RWPE2 (cell line): ENCODE measurements at regions not wholly inside any gene's neighbourhood (a gene's known extent, or its start where the extent isn't known, plus 50 kb on each side); places are given as distances from the start of the nearest gene placed in this dataset.

Source experiments
- ATAC-seq: fragments of 200-7000 bp; cut with Tn5 transposase; 3 replicates; pipeline ENCODE4 v1.9.1; 2021; ENCODE audit warnings: low read depth
- DNase-seq: peaks from one replicate; pipeline ENCODE4 v3.0.0-alpha.2; 2020; ENCODE audit warnings: low spot score
- H3K27ac ChIP-seq: fragments of 450-650 bp; 2 replicates; pipeline ENCODE4 v1.5.1; 2017; ENCODE audit warnings: mild to moderate bottlenecking; ENCODE audit not compliant: poor library complexity, severe bottlenecking
- H3K27me3 ChIP-seq: fragments of 250-450 bp; sonication (Bioruptor Pico); 2 replicates; pipeline ENCODE4 v1.5.1; 2021; ENCODE audit warnings: mild to moderate bottlenecking, moderate library complexity; ENCODE audit not compliant: insufficient read depth, poor library complexity, severe bottlenecking
- H3K36me3 ChIP-seq: fragments of 250-450 bp; sonication (Bioruptor Pico); 2 replicates; pipeline ENCODE4 v1.5.1; 2020; ENCODE audit warnings: low read depth, mild to moderate bottlenecking, moderate library complexity
- H3K4me1 ChIP-seq: fragments of 250-450 bp; sonication (Bioruptor Pico); 2 replicates; pipeline ENCODE4 v1.5.1; 2021; ENCODE audit warnings: mild to moderate bottlenecking, moderate library complexity; ENCODE audit not compliant: insufficient read depth, poor library complexity, severe bottlenecking
- H3K4me3 ChIP-seq: fragments of 250-450 bp; sonication (Bioruptor Pico); 2 replicates; pipeline ENCODE4 v1.5.1; 2021; ENCODE audit warnings: mild to moderate bottlenecking, moderate library complexity; ENCODE audit not compliant: severe bottlenecking
- H3K9me3 ChIP-seq: fragments of 250-450 bp; sonication (Bioruptor Pico); 2 replicates; pipeline ENCODE4 v1.5.1; 2021; ENCODE audit warnings: mild to moderate bottlenecking, moderate library complexity; ENCODE audit not compliant: severe bottlenecking
- CTCF ChIP-seq: fragments of 450-650 bp; IDR thresholded peaks from one replicate; pipeline ENCODE4 v1.5.1; 2017; ENCODE audit warnings: mild to moderate bottlenecking, moderate library complexity; ENCODE audit not compliant: poor library complexity, severe bottlenecking

- Histone ChIP-seq H3K36me3 (no peaks in the 10 kb centered on the region), H3K9me3 (no peaks in the 10 kb centered on the region), H3K27ac (no peak overlapping the region), H3K4me3 (no peak overlapping the region), H3K4me1 (peaks cover 14% of the 10 kb centered on the region), H3K27me3 (no peaks in the 10 kb centered on the region)
- TF ChIP-seq CTCF: no peak
- DNase-seq: no peak
- no peak for ATAC-seq
These were observed 137.2 kb downstream of the CYSLTR2 start for GRCh38 chr13:48790966-48791365.

GRCh38 chr13:48797127-48797526, 143.4 kb downstream of the CYSLTR2 start:
- ATAC-seq: no peak

GRCh38 chr13:48797761-48798160, 144.0 kb downstream of the CYSLTR2 start:
- no peaks in the 10 kb centered on the region for H3K4me1 ChIP-seq
- no peaks in the 10 kb centered on the region for H3K36me3 ChIP-seq
- ATAC-seq (no peak), DNase-seq (no peak)
- H3K4me3 ChIP-seq: no peak overlapping the region
- no peaks in the 10 kb centered on the region for H3K27me3 ChIP-seq
- no peak overlapping the region for H3K27ac ChIP-seq
- TF ChIP-seq CTCF: no peak
- H3K9me3 ChIP-seq: no peaks in the 10 kb centered on the region

More at GRCh38 chr13:48797127-48797526, 143.4 kb downstream of the CYSLTR2 start:
- Histone ChIP-seq H3K9me3 (no peaks in the 10 kb centered on the region), H3K4me3 (no peak overlapping the region), H3K27me3 (no peaks in the 10 kb centered on the region), H3K27ac (no peak overlapping the region), H3K36me3 (no peaks in the 10 kb centered on the region), H3K4me1 (peaks cover 3% of the 10 kb centered on the region)
- TF ChIP-seq CTCF: no peak
- DNase-seq: no peak

GRCh38 chr13:48798180-48798579, 144.5 kb downstream of the CYSLTR2 start:
- Histone ChIP-seq H3K4me3 (no peak overlapping the region), H3K27me3 (no peaks in the 10 kb centered on the region), H3K27ac (no peak overlapping the region), H3K4me1 (no peaks in the 10 kb centered on the region), H3K36me3 (no peaks in the 10 kb centered on the region), H3K9me3 (no peaks in the 10 kb centered on the region)
- TF ChIP-seq CTCF: no peak
- DNase-seq (no peak), ATAC-seq (no peak)

GRCh38 chr13:48801255-48801654, 147.5 kb downstream of the CYSLTR2 start:
- Histone ChIP-seq H3K27me3 (no peaks in the 10 kb centered on the region), H3K9me3 (no peaks in the 10 kb centered on the region), H3K4me3 (no peak overlapping the region), H3K36me3 (no peaks in the 10 kb centered on the region), H3K4me1 (no peaks in the 10 kb centered on the region), H3K27ac (no peak overlapping the region)
- DNase-seq (no peak), ATAC-seq (no peak)
- no peak for TF ChIP-seq CTCF
